Hematopoietic multipotent progenitor cell (in vitro differentiated cells): ENCODE measurements at regions not wholly inside any gene's neighbourhood (a gene's known extent, or its start where the extent isn't known, plus 50 kb on each side); places are given as distances from the start of the nearest gene placed in this dataset.

Experiments used
- DNase-seq, 3 donors: peaks; one replicate each; pipeline ENCODE4 v3.0.0-alpha.2; 2011 to 2015; ENCODE audit warnings: low read depth in 2 of 3, low spot score in 2 of 3

DNA sequence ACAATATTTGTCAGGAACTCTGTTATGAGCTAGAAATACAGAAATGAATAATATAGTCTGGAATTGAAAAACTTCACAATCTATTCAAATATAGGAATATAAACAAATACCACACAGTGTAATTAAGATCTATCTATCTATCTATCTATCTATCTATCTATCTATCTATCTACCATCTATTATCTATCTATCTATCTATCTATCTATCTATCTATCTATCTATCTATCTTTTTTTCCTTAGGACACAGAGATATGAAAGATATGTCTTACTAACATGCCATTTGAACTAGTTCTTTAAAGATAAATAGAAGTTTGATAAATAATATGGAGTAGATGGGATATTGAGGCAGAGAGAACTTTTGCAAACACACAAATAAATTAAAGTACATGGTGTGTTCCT is 357.8 kb downstream of the PARP8 start:
- no peak for DNase-seq

DNA sequence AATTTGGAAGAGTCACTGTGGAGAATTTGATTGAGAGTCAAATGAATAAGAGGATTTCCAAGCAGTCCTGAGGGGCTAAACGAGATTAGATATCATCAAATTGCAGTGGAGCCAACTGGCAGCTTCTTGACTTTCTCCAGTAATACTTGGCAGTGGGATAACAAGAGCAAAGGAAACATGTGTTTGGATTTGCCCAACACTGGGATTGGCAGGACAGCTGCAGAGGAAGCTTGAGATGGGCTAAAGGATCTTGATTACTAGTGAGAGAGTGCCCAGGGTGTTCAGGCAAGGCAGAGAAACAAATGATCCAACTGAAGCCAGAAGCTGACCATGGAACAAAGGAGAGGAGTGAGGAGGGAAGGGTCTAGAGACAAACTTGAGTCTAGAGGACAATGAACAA is 356.0 kb upstream of the ISL1 start:
- no peak for DNase-seq

DNA sequence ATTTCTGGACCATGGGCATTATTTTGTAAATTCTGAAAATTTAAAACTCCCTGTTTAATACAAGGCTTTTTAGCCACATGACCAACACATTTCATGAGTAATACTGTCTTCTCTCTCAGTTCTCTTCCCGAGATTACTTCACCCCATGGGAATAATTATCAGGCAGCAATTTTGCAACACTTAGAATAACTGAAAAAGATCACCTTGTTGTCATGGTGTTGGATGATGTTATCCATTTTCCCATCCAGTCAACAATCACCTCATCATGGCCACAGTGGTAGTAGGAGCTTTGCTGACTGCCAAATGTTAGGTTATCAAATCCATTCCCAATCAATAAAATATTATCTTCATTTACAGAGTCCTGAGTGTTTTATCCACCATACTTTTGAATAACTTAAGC is 354.9 kb upstream of the ISL1 start:
- DNase-seq = no peak

DNA sequence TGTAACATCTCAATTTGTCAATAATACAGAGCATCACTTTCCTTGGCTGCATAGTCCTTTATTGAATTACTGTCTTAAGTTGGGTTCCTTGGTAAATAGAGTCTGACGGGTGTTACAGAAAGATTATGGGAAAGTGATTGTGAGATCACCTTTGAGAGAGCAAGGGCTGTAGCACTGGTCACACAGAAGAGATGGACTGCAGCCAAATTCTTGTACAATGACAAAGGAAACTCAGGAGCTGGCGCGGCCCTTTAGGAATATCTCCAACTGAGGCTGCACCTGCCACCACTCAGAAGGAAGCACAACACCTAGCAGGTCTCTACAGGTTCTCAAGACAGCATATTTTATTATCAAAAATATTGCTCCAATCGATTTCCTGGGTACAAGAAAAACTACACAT is 350.0 kb upstream of the ISL1 start:
- no peak for DNase-seq

DNA sequence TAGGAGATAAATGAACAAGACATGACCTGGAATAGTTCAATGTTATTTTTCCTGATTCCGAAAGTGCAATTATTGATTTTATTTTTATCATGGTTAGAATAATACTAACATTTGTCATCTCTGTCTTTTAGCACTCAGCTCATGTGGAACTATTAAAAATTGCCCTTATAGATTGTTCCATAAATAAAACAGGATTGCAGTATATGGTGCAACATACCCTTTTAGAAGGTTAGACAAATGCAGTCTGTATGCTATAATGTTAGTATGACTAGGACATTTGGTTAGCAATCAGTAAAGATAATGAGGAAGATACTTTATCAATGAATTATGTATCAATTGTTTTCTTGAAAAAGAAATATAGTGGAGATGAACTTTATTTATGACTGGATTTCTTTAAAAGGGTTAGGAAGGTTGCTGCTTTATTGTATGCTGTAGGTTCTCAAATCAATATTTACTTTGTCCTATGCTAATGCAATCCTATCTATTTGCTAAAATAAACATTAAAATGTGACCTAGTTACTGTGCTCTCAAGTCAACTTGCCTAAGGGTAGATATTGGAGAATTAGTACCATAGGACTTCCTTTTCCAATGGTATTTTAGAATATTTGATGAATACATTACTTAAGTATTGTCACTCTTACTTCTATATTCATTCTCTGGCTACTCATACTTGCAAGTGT is 348.9 kb upstream of the ISL1 start:
- no peak for DNase-seq

DNA sequence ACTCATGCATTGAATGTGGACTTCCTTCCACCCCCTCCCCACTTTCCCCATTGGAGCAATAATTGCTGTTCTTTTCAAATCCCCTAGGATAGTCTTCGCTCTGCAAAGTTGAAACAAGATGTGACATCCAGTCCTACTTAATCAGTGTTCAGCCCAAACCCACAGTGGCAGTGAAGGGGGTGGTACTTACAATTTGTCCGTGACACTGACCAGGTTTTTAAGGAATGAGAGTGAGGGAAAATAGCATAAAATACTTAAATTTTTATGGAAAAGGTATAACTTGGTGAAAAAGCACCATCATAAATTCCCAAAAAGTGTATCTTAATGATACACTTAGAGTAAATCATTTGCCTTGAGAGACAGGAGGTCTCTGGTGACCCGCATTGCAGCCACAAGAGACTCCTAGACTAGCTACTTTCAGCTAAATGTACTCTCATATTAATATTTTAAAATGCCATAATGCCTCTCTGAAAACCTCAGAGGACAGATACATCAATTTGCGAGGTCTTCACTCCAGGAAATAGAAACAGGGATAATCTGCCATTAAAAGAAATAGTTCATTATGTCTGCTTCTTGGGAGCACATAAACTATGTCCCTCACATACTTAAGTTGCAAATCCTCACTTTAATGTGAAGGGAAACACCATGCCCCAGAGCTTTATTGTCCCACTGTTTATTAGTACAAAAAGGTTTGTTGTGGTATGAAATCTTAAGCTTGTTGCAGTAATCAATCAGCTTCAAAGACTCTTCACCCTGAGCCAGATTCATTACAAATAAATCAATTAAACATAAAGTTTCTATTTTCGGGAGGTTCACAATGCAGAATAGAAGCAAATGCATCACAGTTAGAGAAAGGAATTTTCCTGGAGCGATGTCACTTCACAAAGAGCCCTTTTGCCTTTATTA is 343.6 kb upstream of the ISL1 start:
- DNase-seq = no peak

DNA sequence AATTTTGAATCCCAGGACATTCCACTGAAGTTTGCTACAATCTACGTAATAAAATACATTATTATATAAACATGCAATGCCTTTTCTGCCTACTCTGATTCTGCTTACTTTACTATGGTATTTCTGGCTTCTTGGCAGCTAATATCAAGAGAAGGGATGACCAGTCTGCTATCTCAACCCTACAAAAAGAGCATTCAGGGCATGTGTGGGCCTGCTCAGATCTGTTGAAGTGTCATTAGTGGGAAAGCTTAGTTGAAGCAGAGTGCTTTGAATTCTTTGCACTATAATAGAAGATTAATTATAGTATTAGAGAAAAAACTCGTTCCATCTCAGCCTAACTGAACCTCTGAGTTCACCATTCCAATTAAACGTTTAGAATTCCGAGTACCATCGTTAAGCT is 339.5 kb upstream of the ISL1 start:
- DNase-seq = no peak

DNA sequence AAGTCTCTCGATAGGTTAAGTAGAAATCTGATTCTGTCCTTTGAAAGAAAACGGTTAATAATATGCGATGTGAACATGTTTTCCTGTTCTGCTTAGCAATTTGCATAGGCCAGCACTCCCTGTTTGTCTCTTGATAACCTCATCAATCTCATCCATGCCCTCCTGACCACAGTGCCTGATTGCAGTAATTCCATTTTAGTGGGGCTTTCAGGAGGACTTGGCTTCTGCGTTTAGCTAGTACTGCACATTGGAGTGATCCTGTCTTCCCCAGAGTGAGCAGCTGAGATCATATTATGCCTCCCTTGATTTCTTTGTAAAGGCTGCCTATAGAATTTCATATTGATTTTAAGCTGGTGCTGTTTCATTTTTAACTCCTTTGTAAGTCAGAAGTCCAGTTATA is 335.9 kb upstream of the ISL1 start:
- no peak for DNase-seq

DNA sequence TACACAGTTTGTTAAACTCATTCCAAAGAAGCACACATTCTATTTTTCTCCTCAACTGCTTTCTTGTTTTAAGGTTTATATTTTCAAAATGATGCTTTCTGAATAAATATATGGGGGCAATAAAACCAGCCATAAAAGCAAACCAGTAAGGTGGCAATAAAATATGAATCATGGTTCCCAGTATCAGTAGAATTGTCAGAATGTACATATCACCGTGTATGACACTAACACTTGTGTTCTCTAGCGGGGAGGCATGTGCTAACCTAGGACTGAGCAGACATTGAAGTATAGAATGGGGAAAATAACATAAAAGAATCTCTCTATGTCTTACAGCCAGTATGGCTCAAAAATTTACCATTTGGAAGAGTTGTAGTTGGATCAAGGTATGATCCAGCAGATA is 329.9 kb upstream of the ISL1 start:
- no peak for DNase-seq

DNA sequence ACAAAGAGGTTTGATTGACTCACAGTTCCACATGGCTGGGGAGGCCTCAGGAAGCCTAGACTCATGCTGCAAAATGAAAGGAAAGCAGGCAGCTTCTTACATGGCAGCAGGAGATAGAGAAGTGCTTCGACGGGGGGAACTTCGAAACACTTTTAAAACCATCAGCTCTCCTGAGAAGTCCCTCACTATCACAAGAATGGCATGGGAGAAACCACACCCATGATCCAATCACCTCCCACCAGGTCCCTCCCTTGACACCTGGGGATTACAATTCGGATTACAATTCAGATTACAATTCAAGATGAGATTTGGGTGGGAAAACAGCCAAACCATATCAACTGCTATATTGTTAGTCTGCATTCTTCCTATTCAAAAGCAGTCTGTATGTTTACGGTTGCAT is 322.3 kb upstream of the ISL1 start:
- DNase-seq = no peak

DNA sequence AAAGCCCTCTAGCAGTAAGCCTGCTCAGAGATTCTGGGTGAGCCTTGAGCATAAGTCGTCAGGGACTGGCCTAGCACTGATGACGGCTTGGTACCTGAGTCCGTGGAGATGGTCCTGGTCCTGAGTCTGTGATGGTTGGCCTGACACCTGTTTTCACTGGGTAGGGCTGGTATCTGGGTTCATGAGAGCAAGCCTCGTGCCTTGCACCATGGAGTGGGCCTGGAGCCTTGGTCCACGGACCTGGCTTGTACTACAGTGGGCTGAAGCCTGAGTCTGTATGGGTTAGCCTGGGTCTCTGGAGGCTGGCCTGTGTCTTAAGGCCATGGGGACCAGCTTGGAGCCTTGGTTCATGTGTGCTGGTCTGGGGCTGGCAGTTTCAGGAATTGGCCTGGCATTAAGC is 310.3 kb upstream of the ISL1 start:
- DNase-seq = no peak

DNA sequence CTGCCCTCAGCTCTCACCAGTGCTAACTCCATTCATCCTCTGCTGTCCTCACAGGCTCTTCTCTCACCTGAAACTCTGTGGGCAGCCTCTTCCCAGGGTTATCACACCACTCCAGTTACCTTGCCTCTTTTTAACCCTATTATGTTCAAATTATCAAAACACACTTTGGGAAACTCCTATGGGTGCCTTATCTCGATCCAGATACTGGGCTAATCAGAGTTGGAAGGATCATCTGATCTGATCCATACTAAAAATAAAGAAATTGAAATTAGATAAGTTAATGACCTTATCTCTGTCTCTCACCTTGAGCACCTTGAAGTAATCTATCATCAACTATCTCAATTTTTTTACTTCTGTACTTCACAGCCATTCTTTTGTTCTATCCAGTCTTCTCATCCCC is 300.5 kb upstream of the ISL1 start:
- DNase-seq = no peak

DNA sequence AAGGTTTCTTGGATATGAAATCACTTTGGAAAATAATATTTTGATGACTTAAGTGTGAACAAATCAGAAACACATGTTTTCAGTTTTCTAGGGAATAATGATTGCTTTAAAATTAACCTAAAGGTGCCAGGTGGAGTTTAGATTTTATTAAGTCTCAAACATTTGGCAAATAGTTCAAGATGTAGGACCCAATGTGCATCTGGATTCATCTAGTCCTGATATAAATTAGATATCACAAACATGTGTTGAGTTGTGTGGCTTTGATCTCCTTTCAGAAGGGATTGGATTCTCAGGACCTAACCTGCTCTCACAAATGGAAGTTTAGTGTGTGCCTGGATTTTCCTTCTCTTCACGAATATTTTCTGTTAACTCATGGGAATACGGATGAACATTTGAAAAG is 291.4 kb upstream of the ISL1 start:
- DNase-seq = no peak

DNA sequence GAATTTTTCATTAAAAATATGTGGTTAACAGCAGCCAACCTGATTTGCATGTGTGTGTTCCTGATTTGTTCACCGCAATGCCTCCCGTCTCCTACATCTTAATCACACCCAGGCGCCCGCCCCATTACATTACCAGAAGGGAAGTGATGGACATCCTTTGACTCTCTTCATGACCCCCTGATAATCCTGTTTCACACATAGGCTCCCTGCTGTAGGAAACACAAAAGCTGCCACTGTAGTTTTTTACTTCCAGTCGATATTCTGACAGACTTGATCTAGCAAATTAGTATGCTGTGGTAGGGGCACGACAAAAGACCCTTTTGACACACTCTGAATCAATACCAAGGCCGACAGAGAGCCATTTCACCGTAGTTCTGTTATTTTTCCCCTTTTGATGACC is 287.8 kb upstream of the ISL1 start:
- DNase-seq = no peak

DNA sequence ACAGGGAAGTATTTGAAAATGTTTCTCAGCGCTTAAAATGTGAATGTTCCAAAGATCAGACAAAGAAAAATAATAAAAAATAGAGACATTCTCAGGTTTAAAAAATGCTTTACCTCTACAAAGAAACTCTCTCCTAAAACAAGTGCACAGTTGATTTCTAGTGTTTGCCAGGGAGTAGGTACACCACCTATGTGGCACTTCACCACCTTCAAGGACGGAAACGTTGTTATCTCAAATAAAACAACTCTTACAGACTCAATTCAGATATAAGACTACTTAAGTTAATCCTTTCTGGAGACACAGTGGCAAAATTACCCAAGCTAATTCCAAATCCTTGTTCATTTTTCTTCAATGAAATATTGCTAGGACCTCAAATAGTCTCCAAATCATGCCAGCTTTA is 286.4 kb upstream of the ISL1 start:
- DNase-seq = no peak

DNA sequence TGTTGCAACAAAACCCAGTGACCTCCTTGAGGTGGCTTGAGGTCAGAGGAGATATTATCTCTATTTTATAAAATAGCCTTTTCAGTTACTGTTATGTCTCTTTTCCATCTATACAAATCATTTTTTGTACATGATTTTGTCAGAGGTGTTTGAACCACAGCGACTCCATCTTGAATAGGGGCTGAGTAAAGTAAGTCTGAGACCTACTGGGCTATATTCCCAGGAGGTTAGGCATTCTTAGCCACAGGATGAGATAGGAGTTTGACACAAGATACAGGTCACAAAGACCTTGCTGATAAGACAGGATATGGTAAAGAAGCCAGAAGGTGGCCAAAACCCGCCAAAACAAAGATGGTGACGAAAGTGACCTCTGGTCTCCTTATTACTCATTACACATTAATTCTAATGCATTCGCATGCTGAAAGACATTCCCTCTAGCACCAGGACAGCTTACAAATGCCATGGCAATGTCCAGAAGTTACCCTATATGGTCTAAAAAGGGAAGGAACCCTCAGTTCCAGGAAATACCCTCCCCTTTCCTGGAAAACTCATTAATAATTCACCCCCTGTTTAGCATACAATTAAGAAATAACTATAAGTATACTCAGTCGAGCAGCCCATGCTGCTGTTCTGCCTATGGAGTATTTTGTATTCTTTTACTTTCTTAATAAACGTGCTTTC is 283.9 kb upstream of the ISL1 start:
- no peak for DNase-seq

DNA sequence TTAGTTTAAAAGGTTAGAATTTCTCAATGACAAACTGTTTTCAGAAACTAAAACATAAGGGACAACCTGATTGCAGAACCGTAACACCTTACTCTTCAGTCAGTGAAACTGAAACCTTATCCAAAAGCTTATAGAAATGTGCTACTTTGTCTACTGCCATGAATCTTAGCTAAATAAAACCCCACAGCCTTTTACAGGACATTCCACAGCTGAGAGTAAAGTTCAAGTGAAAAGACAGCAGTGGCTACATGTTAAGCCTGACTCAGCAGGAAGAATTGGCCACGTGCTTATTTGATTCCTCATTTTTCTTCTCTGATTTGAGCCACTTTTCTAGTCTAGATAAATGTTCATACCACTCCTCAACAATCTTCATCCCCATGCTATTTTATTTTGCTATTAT is 278.7 kb upstream of the ISL1 start:
- DNase-seq = no peak

DNA sequence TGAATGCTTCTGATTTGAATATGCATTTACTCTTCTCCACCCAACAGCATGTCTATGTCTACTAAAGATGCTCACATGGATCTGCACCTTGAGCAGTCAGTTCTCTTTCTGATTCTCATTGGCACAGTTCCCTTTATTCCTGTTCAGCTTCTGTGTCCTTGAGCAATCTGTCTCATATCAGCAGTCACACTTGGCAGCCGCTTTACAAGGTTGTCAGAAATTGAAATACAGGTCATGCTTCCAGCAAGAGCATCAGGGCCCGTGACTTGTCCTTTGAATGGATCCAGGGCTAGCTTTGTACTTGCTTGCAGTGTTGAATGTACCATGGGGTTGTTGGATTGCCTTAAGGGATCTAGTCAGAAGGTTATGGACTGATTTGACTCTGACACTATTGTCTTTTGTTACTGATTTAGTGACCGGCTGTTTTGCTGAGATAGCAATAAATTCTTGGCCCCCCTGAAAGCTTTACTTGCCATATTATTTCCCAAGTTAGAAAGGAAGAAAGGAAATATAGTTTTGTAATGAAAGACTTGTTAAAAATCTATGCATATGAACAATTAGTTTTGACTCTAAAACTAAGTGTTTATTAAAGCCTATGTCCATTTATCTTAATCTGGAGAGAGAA is 273.4 kb upstream of the ISL1 start:
- DNase-seq = no peak

DNA sequence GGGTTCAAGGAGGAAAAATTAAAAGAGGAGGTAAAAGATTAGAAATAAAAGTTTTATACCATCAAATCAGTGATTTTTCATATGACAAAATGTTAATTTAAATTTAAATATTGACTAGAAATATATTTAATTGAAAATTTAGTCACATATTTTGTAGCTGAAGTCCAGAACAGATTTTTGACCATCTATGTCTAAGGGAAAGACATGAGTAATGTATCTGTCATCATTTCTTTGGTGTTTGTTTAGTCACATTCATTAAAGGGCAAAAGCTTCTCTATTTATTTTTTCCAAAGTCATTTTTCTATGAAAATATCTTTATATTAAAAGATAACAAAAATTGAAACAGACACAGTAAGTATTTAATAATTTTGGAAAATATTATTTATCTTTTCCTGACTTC is 252.0 kb upstream of the ISL1 start:
- no peak for DNase-seq

DNA sequence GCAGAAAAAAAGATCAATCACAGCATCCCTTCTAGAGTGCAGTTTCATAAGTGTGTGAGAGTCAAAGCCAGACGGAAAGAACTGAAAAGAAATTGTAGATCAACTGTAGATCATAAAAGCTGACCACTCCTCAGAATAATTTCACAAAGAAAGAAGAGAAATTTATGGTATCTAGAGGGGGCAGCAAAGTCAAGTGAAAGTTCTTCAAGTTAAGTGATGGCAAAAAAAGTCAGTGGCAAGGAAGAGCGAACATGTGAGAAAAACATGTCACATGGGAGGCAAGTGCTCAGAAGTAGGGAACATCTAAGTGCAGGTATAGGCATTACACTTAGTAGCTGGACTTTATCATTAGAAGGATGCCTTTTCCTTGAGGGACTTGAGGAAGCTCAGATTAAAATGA is 245.1 kb upstream of the ISL1 start:
- no peak for DNase-seq

DNA sequence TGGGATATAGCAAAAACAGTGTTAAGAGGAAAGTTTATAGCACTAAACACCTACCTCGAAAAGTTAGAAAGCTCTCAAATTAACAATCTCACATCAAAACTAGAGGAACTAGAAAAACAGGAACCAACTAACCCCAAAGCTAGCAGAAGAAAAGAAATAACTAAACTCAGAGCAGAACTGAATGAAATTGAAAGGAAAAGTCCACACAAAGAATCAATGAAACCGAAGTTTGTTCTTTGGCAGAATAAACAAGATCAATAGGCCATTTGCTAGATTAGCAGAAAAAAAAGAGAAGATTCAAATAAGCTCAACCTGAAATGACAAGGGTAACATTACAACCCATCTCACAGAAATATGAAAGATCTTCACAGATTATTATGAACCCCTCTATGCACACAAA is 234.8 kb upstream of the ISL1 start:
- DNase-seq = no peak
